ENCODE measurements at regions not wholly inside any gene's neighbourhood (a gene's known extent, or its start where the extent isn't known, plus 50 kb on each side); places are given as distances from the start of the nearest gene placed in this dataset.

DNA sequence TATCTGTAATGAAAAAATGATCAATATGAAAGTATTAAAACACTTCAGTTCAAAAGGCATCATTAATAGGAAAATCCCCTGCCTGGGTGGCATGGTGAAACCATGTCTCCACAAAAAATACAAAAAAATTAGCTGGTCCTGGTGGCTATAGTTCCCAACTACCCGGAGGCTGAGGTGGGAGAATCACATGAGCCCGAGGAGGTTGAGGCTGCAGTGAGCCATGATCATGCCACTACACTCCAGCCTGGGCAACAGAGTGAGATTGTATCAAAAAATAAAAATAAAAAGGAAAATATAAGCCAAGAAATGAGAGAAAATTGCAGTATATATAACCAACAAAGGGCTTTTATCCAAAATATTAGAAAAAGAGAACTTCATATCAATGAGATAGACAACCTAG is 71.6 kb upstream of the MYCN start:
- no peak for DNase-seq

DNA sequence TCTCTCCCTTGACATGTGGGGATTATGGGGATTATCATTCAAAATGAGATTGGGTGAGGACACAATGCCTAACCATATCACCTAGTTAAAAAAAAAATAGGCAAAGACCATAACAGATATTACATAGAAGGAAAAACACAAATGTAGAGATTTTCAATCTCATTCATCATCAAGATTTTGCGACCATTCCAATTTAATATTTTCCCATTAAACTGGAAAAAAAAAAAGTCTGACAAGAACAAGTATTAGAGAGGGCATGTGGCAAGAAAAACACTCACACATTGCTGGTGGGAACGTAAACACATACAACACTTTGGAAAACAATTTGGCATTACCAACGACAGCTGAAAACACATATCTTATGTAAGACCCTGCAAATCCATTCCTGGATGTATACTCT is 71.0 kb upstream of the MYCN start:
- DNase-seq: no peak

DNA sequence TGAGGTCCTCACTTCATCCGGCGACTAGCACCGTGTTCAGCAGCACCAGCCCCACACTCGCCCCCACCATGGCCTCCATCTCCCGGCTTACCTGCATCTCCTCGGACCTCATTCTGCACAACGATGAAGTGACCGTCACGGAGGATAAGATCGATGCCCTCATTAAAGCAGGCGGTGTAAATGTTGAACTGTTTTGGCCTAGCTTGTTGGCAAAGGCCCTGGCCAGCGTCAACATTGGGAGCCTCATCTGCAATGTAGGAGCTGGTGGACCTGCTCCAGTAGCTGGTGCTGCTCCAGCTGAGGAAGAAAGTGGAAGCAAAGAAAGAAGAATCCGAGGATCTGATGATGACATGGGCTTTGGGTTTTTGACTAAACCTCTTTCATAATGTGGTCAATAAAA is 70.5 kb upstream of the MYCN start:
- no peak for DNase-seq

DNA sequence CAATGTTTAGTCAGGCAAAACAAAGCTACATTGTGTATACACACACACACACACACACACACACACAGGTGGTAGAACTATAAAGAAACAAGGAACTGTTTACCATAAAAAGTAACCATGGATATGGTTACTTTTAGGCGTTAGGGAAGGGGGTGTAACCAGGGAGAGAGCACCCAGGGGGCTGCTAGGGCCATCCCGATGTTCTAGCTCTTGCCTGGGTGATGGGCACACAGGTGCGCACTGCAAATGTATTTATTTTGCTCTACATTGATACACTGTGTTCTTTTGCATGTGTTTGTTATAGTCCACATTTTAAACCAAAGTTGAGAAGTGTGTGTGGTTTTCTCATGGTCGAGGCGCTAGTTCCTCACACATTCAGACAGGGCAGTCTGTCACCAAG is 69.8 kb upstream of the MYCN start:
- DNase-seq: no peak

DNA sequence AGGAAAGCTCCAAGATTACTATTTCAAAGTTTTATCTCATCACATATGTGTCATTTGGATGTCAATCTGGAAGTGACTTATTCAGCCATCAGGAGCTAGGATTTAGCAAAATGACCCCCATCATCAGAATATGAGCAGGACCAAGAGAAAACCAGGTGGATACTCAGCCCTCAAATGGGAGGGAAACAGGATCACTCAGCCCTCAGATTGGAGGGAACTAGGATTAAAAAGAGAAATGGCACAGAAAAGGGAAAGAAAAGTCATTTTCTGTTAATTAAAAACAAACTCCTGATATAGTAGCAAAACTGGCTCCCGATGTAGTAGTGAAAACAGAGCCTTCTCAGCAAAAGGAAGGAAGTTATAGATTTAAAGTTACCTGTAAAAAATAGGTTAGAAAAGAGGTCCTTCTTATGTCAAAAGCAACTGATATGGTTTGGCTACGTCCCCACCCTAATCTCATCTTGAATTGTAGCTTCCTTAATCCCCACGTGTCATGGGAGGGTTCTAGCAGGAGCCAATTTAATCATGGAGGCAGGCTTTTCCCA is 69.0 kb upstream of the MYCN start:
- DNase-seq: no peak

DNA sequence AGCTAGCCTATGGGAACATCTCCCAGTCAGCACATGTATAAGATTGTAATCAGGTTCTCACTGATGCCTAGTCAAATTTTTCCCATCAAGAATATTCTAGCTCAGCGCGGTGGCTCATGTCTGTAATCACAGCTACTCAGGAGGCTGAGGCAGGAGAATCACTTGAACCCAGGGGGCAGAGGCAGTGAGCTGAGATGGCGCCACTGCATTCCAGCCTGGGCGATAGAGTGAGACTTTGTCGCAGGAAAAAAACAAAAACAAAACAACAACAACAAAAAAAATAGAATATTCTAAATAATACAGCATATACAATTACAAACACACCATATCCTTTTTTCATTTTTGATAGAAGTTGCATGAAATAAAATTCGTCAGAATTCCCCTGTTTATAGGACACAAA is 67.5 kb upstream of the MYCN start:
- DNase-seq: no peak

DNA sequence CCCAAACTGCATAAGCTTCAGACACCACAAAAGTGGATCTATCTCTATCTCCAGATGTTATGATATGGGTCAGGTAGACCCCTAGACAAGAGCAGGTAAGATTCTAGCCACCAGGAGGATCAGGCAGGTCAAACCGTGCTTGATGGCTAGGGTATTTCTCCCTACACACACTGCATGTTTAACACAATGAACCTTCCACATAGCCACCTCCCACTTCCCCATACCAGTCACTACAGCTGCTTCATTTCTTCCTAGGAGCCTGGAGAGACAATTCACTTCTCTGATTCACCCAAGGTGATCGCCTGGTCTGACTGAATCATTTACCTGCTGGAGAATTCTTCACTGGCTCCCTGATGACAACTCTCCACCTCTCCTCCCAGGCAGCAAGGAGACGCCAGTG is 66.0 kb upstream of the MYCN start:
- no peak for DNase-seq

DNA sequence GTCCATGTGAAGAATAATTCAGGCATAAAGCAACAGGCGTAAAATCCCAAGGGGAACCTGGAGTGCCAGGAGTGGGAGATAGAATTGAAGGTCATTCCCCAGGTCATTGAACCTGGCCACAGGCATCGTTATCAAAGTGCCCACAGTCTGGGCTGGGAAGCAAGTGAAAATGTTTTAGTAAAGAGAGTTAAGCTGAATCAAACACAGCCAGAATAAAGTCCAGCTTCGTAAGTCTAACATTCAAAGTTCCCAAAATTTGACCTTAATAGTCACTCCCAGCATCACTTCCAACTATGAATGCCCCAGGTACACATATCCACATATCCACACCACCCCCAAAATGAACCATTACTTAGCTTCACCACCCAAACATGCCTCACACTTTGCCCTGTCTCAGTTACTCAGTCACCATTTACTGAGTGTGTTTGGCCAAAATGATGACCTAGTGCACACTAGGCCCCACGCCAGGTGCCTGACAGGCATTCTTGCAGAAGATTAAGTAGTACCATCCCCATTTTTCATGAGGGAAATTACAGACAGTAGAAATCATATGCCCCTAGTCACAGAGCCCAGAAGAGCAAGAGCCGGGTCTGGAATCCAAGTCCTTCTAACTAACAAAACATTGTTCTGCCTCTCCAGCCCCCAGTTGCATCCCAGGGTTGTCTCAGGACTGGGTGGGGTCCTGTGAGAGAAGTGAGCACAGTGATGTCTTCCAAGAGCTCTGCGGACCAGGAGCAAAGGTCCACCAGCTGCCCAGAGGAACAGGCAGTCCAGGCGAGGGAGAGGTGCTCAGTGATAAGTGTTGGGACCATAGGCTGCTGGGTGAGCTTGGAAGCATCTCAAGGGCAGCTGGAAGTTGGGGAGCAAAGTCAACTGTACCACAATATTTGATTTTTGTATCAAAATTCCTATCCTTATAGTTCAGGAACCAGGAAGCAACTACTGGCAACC is 65.2 kb upstream of the MYCN start:
- no peak for DNase-seq

DNA sequence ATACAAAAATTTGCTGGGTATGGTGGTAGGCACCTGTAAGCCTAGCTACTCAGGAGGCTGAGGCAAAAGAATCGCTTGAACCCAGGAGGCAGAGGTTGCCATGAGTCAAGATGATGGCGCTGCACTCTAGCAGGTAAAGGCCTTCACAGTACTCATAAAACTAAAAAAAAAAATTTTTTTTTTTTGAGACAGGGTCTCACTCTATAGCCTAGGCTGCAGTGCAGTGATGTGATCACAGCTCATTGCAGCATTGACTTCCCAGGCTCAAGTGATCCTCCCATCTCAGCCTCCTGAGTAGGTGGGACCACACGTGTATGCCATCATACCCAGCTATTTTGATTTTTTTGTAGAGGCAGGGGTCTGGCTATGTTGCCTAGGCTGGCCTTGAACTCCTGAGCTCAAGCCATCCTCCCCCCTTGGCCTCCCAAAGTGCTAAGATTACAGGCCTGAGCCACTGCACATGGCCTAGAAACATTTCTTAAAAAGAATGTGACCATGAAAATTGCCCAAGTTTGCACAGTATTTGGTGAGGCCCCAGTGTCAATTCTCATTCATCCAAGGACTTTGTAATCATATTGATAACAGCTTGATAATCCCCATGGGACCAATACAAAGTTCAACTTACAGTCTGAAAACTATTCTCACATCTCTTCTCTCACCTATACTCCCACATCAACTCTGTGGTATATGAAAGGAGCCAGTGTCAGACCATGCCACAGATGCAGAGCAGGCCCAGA is 64.2 kb upstream of the MYCN start:
- DNase-seq: no peak

DNA sequence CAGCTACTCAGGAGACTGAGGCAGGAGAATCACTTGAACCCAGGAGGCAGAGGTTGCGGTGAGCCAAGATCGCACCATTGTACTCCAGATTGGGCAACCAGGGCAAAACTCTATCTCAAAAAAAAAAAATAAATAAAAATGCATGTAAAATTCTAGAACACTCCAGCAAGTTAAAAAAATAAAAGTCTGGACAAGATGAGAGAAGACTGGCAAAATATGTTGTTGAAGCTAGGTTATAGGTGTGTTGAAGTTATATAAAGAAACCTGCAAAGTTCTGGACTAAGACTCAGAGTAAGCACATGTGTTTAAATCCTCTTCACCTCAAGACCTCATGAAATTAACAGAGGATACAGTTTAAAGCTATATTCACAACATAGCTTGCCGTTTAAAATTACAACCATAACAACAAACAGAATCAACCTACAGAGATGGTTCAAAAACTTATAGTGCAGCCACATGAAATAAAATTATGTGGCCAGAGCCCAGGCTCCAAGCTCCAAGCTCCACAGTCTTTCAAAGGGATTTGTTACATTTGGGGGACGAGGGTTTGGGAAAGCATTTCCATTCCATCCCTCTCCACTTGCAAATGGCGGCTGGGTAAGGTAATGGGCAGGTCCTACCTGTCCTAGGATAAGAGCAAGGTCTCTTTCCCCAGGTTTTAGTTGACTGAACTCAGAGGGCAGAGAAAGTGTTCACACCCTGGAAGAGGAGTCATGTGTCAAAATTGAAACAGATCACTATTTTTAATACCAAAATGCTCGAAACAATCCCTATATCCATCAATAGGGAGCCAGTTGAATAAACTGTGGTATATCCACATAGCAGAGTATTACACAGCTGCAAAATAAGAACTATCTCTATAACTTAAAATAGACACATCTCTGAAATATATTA is 59.9 kb upstream of the MYCN start:
- DNase-seq: no peak

DNA sequence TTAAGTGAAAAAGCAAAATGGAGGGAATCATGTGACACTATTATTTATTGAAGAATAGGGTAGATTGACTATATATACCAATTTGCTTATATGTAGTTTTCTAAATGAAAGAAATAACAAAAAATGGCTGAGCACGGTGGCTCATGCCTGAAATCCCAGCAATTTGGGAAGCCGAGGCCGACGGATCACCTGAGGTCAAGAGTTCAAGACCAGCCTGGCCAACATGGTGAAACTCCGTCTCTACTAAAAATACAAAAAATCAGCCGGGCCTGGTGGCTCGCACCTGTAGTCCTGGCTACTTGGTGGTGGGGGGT is 59.3 kb upstream of the MYCN start:
- DNase-seq: no peak

DNA sequence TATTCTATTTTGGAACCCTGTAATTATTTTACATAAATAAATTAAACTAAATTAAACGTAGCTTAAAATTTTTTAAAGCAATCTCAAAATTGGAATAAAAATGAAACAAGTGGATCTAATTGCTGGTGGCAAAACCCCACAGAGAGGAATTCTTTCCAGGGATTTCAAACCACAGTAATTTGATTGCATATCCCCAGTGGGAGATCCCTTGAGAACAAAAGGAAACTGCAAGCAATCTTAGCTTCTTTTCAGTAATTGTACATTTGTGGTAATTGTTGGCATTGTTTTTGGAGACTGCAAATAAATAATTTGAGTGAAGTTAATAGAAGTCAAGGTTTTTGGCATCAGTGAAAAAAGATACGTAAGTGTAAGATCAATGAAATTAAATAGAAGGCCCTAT is 58.7 kb upstream of the MYCN start:
- DNase-seq: no peak

DNA sequence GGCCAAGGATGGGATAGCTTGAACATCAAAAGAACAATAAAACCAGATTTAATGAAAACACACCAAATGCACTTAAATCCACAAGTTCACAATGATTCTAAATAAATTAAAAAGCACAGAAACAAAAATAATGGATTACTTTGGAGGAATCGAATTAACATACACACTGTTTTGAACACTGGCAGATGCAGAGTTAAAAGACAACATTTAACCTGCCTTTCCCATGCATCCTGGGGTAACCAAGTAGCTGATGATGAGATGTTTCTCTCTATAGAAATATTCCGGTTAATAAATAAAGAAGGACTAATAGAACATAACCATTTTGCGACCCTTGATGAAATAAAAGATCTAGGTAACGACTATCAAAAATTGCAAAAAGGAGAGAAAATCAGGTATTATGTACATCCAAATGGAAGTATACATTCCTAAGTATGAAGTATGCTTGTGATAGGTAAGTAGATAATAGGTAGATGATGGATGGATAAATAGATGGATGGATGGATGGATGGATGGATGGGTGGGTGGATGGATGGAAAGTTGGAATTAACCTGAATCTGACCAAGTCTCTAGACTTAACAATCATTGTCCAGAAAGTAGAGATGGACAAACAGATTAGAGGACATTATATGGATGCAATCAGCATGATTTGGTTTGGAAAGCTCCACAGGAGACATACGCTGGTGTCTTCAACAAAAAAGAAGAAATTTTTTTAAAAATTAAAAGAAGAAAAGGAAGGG is 57.4 kb upstream of the MYCN start:
- DNase-seq: no peak

DNA sequence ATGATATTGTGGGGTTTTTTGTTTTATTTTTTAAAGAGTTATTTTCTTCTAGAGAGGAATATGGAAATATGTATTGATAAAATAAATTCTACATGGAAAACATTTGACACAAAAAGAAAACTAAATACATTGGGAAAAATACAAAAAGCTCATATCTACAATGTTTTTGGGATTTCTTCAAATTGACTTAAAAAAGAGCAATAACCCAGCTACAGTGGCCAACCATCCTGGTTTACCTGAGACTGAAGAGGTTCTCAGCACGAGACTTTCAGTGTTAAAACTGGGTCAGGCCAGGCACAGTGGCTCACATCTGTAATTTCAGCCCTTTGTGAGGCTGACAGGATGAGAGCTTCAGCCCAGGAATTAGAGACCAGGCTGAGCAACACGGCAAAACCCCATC is 56.7 kb upstream of the MYCN start:
- no peak for DNase-seq

DNA sequence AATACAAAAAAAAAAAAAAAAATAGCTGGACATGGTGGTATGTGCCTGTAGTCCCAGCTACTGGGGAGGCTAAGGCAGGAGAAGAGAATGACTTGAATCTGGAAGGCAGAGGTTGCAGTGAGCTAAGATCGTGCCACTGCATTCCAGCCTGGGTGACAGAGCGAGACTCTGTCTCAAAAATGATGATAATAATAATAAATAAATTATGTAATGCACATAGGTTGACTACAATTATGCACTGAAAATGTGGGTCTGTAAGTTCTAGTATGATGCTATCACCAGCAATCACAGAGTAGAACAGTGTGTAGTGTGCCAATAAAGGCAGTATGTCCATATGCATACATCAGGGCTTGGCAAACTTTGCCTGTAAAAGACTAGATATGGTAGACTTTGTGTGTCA is 55.6 kb upstream of the MYCN start:
- DNase-seq: no peak

DNA sequence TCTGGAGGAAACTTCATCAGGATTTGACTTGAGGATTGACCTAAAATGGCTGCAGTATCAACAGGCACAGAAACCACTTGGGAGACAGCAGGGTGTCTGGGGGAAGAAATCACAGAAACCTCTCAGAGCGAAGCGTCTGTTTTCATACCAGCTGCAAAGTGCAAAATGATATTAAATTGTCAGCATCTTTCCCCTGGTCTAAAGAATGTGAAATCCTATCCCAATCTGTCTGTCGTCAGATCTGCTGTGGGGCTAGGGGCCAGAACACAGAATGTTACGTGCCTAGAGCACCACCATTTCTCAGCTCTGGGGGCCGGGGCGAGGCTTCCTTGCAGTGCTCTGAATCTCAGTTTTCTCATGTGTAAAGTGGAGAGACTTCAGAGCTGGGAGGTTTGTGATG is 54.1 kb upstream of the MYCN start:
- DNase-seq: no peak

DNA sequence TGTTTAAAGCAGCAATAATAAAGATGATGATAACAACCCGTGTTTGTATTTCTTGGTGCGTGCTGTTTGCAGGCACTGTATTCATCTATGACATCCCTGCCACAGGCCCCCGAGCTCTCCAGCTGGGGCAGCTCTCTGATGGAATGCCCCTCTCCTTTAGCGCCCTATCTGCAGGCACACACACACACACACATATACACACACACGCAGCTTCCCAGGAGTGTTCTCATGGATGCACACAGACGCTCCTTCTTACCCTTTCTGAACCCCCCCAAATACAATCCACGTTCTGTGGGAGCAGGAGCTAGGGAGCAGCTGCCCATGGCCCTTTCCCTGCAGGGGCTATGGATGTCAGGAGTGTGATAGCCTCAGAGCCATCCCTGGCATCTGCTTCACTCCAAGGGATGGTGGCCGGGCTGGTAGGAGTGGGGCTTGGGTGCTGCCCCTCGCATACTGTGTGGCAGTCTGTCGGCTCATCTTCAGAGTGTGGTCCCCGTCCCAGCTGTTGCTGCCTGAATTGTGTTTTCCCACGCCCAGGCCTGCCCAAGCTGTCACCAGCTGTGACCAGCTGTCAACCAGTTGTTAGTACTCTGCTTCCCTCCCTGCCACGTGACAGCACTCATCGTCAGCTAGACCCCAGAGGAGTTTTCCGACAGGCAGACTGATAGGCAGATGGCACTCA is 50.8 kb upstream of the MYCN start:
- no peak for DNase-seq

DNA sequence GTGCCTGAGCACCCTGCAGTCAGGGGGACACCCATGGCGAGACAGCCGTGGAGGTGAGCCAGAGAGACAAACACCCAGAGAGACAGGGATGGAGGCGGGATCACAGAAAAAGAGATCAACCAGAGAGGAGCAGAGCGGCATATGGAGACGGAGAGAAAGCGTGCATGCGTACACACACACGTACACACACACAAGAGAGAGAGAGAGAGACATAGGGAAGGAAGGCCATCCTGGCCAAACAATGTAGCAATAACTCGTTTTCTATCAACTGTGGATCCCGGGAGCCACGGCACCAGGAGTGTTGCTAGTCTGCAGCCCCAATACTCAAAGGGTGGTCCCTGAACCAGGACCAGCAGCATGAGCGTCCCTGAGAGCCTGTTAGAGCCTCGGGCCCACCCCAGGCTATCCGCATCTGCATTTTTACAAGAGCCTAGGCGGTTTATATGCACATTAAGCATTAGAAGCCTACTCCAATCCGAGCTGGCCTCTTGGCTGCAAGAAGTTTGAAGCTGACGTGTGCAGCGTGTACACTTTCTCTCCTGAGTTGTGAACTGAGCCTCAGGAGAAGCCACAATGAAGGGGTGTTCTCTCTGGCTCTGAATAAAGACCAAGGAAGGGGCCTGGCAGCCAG is 50.1 kb upstream of the MYCN start:
- no peak for DNase-seq
